Fibroblast of skin of left biceps (primary cell): ENCODE measurements at regions not wholly inside any gene's neighbourhood (a gene's known extent, or its start where the extent isn't known, plus 50 kb on each side); places are given as distances from the start of the nearest gene placed in this dataset.

Experiments
- DNase-seq, 2 experiments: peaks; one replicate each; pipeline ENCODE4 v3.0.0-alpha.2; 2013; ENCODE audit warnings: low read depth in 2 of 2

DNA sequence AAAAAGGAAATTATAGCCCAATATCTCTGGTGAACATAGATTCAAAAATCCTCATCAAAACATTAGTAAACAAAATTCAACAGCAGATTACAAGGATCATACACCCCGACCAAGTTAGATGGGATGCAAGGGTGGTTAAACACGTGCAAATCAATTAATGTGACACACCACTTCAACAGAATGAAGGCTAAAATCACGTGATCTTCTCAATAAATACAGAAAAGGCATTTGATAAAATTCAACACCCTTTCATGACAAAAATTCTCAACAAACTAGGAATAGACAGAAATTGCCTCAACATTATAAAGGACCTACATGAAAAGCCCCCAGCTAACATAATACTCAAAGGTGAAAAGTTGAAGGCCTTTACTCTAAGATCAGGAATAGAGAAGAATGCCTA is 590.8 kb upstream of the FZD8 start:
- no peak for DNase-seq

DNA sequence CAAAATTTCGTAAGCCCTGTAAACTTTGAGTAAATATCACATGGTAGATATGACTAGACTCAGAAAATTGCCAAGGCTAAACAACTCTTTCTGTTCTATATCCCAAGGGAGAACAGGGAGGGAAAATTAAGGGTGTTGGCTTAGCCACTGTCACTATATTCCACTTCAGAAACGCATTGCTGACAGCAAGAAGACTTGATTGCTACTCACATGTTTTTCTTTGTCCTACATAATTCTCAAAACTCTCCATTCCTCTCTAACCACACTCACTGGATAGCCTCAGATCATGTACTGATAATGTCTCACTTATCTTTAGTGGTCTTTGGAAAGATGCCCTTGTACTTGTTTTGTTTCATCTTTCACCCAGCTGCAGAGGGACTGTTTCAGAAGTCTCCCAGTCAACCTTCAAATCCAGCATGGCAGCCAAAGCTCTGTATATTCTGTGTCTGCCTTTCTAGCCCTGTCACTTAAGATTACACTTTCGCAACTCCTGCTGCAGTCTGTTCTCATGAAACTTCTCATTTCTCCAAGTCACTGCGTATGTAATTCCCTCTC is 582.4 kb upstream of the FZD8 start:
- DNase-seq, result no peak

DNA sequence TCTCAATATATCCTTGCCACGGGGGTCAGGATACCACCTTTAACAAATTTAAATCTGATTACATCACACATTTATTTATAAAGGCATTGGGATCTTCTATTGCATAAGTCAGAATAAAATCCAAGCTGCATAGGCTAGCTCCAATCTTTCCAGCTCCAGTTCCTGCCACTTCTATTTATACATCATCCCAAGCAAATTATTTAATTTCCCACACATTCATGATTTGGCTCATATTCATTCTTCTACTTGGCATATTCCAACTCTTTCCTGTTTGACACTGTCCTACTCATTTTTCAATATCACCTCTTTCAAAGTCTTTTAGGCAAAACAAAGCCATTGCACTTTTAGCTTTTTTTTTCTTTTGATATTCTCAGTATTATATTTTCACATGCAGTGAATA is 579.0 kb upstream of the FZD8 start:
- DNase-seq, result no peak

DNA sequence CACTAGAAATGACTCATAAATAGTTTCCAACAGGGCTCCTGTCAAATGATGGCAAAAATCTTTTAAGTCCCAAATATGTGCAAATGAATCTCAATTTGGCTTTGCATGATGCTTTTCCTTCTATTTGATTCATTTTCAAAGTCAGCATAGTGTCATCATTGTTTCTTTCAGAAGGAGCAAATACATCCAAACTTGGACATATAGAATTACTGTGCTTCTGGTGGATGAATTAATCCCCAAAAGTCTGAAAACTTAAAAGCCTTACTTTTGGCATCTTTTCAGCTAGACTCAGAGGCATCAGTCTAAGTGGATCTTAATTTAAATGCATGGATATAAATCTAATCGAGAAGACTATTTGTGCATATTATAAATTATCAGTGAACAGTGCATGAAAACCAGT is 578.1 kb upstream of the FZD8 start:
- no peak for DNase-seq

DNA sequence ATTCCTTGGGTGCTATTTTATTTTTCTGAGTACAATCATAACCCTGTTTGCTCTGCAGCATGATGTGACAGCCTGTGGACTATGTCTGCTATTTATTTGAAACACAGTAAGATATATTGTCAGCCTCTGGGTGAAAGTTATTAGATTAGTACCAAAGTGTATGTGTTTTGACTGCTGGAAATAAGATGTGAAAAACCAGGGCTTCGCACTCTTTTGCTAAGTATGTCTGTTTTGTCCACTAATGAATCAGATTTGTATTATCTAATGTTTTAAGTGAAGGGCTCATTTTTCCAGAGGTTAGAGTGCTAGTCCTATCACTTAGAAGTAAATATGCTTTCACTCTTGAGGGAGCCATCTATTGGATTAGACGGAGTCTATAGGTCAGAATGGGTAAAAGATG is 569.8 kb upstream of the FZD8 start:
- DNase-seq, result no peak

DNA sequence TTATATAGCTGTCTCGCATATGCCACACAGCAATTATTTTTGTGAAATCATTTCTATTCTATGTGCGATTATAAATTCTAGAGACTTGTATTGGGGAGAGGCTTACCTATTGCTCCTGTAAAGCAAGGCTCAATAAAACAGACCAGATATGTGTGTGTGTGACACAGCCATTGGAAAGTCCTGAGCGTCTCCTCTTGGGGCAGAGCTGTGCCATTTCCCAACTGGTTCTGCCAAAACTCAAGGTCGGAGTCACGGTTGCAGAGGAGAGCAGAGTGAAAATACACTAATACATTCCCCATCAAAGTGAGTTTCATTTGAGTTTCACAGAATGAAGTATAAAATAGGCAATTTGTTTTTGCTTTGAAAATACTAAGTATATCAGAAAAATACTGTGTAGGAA is 567.4 kb upstream of the FZD8 start:
- no peak for DNase-seq

DNA sequence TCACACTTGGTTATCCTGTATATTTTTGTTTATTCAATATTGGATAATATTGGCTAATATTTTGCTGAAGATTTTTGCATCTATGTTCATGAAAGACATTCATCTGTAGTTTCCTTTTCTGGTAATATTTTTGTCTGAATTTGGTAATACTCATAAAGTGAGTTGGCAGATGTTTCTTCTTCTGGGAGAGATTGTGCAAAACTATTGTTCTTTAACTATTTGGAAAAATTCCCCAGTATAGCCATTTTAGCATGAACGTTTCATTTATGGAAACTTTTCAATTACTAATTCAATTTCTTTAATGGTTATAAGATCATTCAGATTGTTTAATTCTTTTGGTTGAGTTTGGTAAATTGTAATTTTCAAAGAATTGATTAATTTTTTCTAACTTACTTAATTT is 560.8 kb upstream of the FZD8 start:
- no peak for DNase-seq

DNA sequence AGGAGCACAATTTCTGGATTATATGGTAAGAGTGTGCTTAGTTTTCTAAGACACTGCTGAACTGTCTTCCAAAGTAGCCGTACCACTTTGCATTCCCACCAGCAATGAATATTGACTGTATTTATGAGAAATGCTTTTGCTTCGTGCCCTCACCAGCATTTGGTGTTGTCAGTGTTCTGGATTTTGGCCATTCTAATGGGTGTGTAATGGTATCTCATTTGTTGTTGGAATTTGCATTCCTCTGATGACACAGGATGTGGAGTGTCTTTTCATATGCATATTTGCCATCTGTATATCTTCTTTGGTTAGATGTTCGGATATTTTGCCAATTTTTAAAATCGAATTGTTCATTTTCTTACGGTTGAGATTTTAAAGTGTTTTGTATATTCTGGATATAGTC is 558.5 kb upstream of the FZD8 start:
- DNase-seq, result no peak

DNA sequence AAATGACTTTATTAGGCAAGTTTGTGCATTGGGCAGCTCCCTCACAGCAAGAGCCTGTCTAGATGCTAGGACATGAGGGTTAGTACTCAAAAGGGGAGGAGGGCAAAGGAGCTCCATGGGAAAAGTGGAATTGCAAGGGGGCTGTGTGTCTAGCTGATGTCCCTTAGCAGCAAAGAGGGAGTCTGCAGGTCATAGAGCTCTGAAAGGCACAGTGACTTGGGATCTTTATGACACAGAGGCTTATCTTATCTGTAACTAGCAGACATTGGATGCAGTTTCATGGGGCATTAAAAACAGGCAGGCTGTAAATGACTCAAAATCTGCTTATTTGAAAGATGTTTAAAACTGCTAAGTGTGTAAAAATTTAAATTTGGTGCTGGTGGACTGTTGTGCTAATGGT is 556.2 kb upstream of the FZD8 start:
- no peak for DNase-seq

DNA sequence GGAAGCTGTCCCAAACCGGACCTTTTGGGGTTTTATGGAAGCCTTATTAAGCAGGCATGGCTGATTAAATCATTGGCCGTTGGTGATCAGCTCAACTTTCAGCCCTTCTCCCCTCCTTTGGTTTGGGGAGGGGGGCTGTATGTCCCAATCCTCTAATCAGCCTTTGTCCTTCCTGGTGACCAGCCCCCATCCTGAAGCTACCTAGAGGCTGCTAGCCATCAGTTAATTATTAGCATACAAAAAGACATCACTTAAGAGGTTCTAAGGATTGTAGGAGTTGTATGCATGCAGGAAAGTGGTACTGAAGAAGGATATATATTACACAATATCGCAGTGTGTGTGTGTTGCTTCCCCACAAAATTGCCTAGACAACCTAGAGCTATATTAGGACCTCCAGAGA is 553.3 kb upstream of the FZD8 start:
- no peak for DNase-seq

DNA sequence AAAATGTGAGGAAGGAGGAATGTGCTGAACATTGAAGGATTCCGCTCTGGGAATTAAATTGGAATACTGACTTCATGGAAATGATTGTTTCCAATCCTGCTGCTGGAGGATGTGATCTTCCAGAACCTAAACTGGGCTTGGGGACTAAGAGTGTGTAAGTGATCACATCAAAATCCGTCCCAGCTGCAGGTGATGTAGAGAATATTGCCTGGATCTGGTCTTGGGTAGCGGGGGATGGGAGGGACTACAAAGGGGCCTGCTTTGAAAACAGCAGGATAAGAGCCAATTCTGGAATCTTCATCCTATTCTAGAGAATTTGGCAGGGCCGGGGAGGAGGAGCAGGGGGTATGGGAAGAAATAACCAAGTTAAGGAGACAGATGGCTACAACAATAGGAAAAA is 552.2 kb upstream of the FZD8 start:
- DNase-seq, result no peak

DNA sequence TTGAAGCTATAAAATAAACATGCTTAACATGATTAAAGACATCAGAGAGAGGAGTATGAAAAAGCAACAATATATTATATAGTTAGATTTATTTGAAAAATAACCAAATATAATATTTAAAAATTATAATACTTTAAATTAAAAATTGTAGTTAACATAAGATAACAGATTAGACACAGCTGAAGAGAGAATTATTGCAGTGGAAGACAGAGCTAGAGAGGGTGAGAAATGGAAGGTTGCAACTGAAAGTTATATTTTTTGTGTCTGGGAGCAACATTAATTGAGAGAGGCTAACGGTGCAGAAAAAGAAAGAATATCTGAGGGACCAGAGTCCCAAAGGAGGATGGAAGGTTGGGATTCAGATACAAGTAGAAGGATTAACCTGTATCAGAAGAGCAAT is 548.9 kb upstream of the FZD8 start:
- no peak for DNase-seq

DNA sequence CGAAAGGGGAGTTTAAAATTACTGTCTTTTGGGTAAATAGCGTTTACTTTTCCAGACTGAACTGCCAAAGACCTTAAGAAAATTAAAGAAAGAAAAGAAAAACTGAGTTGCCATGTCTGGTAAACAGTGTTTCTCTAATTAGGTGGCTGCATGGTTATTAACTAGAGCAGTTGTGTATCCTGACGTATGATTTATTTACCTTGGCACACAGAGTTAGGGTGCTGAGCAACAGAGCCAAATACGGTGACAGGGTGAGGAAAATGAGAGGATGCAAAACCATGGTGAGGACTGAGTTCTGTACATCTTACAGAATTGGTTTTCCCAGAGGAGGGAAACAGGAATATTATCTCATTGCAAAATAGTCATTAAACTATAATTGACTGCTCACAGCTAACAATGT is 546.4 kb upstream of the FZD8 start:
- DNase-seq, result no peak

DNA sequence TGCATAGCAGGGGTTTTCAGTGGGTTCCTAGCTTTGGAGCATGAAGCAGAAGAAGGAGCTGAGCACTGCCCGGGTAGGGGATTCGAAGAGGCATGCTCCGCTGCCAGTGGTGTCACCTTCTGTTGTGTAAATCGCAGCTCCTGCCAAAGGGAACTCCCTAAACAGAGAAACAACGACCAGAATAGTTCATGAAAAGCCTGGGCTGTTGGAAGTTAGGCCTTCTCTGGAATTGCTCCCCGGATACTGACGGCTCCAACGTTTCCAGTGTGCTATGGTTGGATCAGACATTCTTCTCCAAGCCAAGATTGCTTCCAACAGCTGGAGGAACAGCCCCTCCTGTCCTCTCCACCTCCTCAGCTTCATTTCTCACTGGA is 546.0 kb upstream of the FZD8 start:
- DNase-seq, result no peak

DNA sequence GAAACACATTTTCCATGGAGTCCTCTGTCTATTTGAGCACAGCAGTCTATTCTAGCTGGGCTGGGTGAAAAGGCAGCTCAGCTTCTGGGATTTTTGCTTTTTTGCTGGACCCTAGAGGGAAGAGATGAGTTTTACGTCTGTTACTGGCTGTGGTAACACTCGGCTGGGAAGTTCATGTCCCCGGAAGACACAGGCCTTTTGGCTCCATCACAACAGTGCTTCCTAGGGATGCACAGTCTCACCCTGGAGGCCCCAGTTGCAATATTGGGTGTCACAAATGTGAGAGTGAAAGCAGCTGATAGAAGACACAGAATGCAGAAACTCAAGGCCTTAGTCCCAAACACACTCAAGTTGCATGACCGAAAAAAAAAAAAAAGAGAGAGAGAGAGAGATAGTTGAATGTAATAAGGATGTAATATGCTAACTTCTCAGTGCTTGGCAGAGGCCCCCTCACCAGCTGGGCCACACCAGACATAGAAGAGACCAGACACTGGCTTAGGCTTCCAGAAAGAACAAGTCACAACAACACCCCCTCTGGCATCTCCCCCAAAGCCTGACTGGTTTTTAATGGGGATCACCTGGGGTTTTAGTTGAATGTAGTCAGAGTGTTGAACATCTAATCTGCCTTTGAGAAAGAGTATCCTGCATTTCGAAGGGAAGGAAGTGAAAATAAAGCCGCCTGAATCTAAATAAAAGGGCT is 545.4 kb upstream of the FZD8 start:
- no peak for DNase-seq

DNA sequence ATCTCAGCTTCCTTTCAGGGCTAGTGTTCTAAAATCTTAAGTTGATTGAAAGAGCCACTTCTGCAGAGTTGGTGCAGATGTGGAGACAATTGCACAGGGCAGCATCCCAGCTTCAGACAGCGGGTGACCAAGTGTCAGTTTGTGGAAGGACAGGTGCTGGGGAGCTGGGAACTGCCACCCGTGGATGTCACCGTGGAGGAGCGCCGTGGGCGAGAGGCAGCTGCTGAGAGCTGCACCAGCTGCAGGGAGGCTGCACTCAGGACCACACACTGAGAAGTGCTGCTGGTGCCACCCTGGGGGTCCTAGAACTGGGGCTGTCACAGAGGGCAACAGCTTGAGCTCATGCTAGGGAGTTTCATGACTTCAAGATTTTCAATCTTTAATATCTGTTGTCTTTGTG is 543.0 kb upstream of the FZD8 start:
- no peak for DNase-seq

DNA sequence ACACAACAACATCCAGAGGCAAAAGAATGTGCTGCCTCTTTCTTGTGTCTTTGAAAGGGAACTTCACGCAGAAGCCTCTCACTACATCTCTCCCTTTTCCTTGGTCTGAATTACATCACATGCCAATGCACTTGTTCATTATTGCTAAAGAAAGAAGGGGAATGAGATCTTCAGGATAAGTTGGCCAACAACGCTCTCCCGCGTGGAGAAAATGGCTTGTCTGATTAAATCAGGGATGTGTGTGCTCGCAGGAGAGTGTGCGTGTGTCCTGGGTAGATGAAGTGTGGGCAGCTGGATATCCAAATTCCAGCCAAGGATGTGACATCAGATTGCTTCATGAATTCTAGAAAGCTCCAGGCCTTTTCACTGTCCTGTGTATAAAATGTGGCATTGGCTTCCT is 541.6 kb upstream of the FZD8 start:
- no peak for DNase-seq

DNA sequence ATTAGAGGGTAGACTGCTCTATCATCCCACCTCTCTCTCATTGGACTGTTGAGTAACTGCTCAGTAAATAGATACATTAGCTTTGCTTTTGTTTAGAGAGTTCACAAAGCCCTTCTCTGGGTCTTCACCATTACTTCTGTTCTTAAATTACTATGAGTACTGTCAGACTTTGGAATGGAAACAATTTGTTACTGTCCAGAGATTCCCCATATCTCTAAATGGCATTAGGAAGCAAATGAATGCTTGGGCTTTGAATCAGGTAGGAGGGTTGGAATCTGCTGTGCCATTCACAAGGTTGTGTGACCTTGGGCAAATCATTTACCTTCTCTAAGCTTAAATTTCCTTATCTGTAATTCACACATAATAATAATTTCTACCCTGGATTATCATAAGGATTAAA is 541.0 kb upstream of the FZD8 start:
- DNase-seq, result no peak

DNA sequence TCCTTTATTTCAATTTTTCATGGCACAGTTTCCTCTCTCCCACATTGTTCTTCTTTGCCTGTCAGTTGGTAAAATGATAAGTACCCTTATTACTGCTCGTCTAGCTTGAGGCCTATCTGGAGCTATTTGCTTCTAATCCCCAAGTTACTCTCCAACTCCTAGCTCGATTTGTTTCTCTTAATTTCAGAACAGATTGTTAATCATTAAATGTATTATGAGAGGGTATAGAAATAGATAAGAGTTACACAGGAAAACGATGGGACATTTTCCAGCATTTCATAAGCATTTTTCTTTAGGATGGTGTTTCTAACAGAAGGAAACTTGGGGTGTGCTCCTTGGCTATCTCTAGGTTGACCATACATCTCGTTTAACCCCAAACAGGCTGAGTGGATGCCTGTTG is 540.5 kb upstream of the FZD8 start:
- no peak for DNase-seq

DNA sequence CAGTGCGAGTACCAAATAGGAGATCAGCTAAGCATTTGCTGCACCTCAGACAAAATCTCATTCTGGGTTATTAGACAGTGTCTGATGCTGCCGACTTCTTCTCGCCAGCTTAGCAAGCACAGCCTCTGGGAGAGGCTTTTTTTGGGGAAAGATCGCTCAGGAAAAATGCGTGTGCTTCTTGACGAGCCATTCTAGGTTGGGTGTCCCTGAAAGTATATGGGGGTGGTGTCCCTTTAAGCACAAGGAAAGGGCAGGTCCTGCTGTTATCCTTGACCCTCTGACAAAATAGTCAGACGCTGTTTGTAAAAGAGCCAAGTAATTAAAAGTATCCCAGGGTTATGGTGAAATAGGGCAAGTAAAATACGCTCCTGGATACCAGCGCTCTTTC is 540.1 kb upstream of the FZD8 start:
- DNase-seq, result no peak

DNA sequence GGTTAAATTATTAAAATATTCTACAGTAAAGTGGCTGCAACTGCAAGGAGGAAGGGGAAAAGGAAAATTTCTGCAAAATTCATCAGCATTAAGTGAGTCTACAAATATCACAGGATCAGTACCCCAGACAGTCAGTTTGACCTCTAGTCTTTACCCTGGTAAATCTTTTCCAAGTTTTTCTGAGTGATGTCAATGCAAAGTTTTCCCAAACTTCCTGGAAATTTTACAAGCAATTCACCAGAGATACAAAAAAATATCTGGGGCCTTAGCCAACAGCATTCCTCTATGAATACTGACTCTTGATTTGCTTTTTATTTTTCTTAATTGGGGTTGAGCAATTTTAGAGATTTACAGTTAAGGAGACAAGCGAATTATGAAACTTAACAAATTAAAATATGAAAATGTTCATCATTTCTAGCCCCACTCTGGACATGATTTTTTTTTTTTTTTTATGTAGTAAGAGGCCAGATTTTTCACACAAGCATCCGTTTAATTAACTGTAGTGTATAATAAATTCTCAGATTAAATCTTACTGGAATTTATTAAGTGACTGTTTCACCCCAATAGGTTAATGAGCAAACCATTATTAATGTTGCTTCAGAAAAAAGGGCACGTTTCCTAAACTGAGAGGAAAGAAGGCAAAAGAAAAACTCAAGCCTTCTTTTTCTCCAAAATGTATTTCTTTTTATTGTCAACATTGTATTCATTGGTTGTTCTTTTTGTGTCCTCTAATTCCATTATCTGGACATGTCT is 539.5 kb upstream of the FZD8 start:
- peak; percentile 36 to 50 for DNase-seq

DNA sequence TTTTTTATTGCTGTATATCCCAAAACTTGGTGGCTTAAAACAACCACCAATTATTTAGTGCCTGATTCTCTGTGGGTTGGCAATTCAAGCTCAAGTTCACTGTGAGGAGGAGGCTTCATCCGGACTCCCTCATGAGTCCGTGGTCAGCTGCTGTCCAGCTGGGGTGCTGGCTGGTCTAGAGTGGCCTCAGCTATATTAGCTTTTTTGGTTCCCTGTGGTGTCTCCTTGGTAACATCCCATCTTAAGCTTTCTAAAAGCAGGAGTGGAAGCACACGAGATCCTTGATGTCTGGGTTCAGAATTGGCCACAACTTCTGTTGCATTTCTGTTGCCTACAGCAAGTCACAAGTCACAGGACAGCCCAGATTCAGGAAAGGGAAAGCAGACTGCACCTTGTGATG is 536.5 kb upstream of the FZD8 start:
- DNase-seq, result no peak

DNA sequence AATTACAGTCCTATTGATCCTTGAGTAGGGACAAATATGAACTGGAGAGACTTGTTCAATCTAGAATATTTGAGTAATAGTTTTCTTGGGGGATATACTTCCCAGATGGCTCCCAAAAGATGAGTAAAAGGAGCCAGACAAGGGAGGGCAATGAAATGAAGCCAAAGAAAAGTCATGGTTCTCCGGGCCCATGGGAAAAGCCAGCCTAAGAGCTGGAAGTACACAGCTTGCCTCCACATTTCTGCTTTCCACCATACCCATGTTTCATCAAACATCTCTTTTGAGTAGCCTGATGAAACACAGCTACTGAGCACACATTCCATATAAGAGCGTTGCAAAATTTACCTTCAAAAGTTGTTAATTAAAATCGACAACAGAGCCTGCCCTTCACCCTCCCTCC is 535.0 kb upstream of the FZD8 start:
- no peak for DNase-seq

DNA sequence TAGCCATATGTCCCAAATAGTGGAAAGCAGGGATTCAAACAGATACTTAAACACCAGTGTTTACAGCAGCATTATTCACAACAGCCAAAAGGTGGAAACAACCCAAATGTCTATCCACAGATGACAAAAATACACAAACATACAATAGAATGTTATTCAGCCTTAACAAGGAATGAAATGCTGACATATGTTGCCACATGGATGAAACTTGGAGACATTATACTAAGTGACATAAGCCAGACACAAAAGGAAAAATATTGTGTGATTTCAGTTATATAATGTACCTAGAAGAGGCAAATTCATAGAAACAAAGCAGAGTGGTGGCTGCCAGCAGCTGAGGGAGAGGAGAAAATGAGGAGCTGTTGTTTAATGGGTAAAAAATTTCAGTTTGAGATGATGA is 533.9 kb upstream of the FZD8 start:
- no peak for DNase-seq
